Sigmoid colon (tissue), 6 donors: ENCODE measurements at regions not wholly inside any gene's neighbourhood (a gene's known extent, or its start where the extent isn't known, plus 50 kb on each side); places are given as distances from the start of the nearest gene placed in this dataset.
"Not testable (repeated sequence)": the region's sequence is repeated elsewhere in the genome, so short reads cannot be mapped to it uniquely, and the experiment has no call there.

Experiments used
- DNase-seq: peaks from one replicate; pipeline ENCODE4 v3.0.0-alpha.2; 2019
- H3K27ac ChIP-seq, 4 donors: fragments of 200-600 bp; sonication (generic); one replicate each; pipeline ENCODE4 v1.5.1; 2016 to 2019; ENCODE audit warnings: mild to moderate bottlenecking in 1 of 4
- H3K27me3 ChIP-seq, 3 donors: fragments of 200-600 bp; sonication (generic); one replicate each; pipeline ENCODE4 v1.5.1; 2019; ENCODE audit warnings: mild to moderate bottlenecking in 1 of 3
- H3K36me3 ChIP-seq, 4 donors: fragments of 200-600 bp; sonication (generic); one replicate each; pipeline ENCODE4 v1.5.1; 2016 to 2019
- H3K4me1 ChIP-seq, 4 donors: fragments of 200-600 bp; sonication (generic); one replicate each; pipeline ENCODE4 v1.5.1; 2017 to 2019
- H3K4me3 ChIP-seq, 4 donors: fragments of 200-600 bp; sonication (generic); one replicate each; pipeline ENCODE4 v1.5.1; 2017 to 2019; ENCODE audit warnings: mild to moderate bottlenecking in 2 of 4, moderate library complexity in 1 of 4
- H3K9me3 ChIP-seq, 4 donors: fragments of 200-600 bp in 3 of 4; sonication (generic) in 3 of 4; one replicate each; pipeline versions ENCODE4 v1.5.1 to v1.6.1; 2013 to 2019
- EP300 ChIP-seq, 4 donors: sonication (generic); formaldehyde crosslinking; IDR thresholded peaks; one replicate each; pipeline ENCODE4 v1.6.1; 2017; ENCODE audit warnings: antibody characterized with exemption in 4 of 4
- POLR2A ChIP-seq, 2 donors: fragments of 450-650 bp; IDR thresholded peaks; one replicate each; pipeline ENCODE4 v1.6.1; 2016; ENCODE audit warnings: antibody characterized with exemption in 2 of 2, mild to moderate bottlenecking in 2 of 2, moderate library complexity in 2 of 2
- POLR2AphosphoS5 ChIP-seq, 4 donors: sonication (generic); formaldehyde crosslinking; IDR thresholded peaks; one replicate each; pipeline ENCODE4 v1.6.1; 2017; ENCODE audit warnings: antibody characterized with exemption in 4 of 4
- WGBS, 2 donors: extraction: QIAGEN DNeasy Blood & Tissue Kit; methylation state at CpG; one replicate each; pipeline ENCODE4 v1.1.7; 2013; 5-methylcytosine and 5-hydroxymethylcytosine counted together
- intact Hi-C: fragments of 100-400 bp; cut with DNase I; formaldehyde crosslinking; loops from one replicate; pipeline ENCODE4 v1.15.1; 2023
- TF ChIP-seq, protein P1 (sequence below), 4 experiments: fragments of 450-650 bp in 3 of 4; fragments of 200-600 bp in 1 of 4; IDR thresholded peaks; one replicate each; pipeline ENCODE4 v1.5.1; 2016 to 2019; ENCODE audit warnings: antibody characterized with exemption in 4 of 4, mild to moderate bottlenecking in 3 of 4, moderate library complexity in 2 of 4
- donor health status: healthy with polysubstance abuse.
- donor health status: healthy.

DNA sequence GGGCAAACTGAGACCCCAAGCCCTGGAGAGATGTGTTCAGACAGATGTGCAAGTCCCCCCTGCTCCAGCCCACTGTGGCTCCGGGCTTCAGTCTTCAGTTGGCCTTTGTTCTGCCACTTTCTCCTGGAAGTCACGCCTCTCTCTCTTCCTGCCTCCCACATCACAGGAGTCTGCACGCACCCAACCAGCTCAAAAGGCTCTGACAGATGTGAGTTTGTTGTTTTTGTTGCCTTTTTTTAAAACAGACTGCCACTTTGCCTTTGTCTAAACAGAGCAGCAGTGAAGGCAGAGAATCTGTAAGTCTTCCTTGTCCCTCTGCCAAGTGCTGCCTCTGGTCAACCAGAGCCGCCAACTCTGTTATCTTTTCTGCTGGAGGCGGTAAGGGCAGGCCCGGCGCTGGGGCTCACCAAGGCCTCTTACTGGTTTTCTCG lies 149.7 kb downstream of the TFAP2C start:
- no peaks in the 10 kb centered on the region for H3K36me3 ChIP-seq
- H3K27me3 ChIP-seq: no peaks in the 10 kb centered on the region
- 9 to 22% methylated on average over 8 of the region's 8 CpGs for WGBS, 2 donors
- peaks cover 0 to 34% (median 25%) of the 10 kb centered on the region in 4 donors for H3K4me1 ChIP-seq
- peak overlapping the region in 3 of 4 donors; percentile 66 to 76 (median 75) for H3K27ac ChIP-seq
- TF ChIP-seq, protein P1, sequence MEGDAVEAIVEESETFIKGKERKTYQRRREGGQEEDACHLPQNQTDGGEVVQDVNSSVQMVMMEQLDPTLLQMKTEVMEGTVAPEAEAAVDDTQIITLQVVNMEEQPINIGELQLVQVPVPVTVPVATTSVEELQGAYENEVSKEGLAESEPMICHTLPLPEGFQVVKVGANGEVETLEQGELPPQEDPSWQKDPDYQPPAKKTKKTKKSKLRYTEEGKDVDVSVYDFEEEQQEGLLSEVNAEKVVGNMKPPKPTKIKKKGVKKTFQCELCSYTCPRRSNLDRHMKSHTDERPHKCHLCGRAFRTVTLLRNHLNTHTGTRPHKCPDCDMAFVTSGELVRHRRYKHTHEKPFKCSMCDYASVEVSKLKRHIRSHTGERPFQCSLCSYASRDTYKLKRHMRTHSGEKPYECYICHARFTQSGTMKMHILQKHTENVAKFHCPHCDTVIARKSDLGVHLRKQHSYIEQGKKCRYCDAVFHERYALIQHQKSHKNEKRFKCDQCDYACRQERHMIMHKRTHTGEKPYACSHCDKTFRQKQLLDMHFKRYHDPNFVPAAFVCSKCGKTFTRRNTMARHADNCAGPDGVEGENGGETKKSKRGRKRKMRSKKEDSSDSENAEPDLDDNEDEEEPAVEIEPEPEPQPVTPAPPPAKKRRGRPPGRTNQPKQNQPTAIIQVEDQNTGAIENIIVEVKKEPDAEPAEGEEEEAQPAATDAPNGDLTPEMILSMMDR (IDR thresholded peaks at IDR 0.05): no peak
- TF ChIP-seq EP300 (IDR thresholded peaks at IDR 0.05): no peak
- TF ChIP-seq POLR2A (IDR thresholded peaks at IDR 0.05): no peak
- no peak for TF ChIP-seq POLR2AphosphoS5 (IDR thresholded peaks at IDR 0.05)
- DNase-seq: no peak
- no peaks in the 10 kb centered on the region for H3K9me3 ChIP-seq
- H3K4me3 ChIP-seq: no peak overlapping the region
- intact Hi-C loops: no loop called here

DNA sequence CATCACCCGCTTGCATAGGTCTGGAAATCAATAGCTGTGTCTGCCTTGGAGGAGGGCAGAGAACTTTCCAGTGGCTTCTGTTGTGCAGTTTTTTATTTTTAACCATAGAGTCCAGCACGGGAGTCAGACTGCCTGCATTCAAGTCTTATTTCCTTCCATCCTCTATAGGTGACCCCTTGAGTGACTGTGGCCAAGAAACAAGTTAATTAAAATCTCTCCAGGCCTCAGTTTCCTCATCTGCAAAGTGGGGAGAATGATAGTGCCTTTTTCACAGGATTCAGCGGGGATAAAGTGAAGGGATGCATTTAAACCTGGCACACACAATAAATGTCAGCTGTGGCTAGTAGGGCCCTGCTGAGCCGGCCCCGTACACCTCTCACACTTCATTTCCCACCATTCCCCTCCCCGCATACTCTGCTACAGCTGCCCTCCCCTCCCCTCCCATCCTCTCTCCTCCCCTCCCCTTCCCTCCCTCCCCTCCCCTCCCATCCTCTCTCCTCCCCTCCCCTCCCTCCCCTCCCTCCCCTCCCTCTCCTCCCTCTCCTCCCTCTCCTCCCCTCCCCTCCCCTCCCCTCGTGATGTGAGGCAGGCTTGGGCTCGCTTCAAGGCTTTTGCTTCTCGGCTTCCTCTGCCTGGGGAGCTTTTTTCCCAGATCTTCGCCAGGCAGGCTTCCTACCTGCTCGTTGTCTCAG lies 150.5 kb downstream of the TFAP2C start:
- no peaks in the 10 kb centered on the region for H3K36me3 ChIP-seq
- H3K27ac ChIP-seq: peak overlapping the region in 3 of 4 donors; percentile 66 to 76 (median 75)
- no peak for DNase-seq
- TF ChIP-seq POLR2AphosphoS5 (IDR thresholded peaks at IDR 0.05) (no peak), POLR2A (IDR thresholded peaks at IDR 0.05) (no peak)
- 73 to 81% methylated on average over 10 of the region's 11 CpGs for WGBS, 2 donors
- no peaks in the 10 kb centered on the region for H3K27me3 ChIP-seq
- no peaks in the 10 kb centered on the region for H3K9me3 ChIP-seq
- intact Hi-C loops: loop anchor here (2.0 kb wide), 1 partner anchor 145 kb away; no protein-coding TSS in a partner anchor
- peaks cover 0 to 34% (median 25%) of the 10 kb centered on the region in 4 donors for H3K4me1 ChIP-seq
- H3K4me3 ChIP-seq: no peak overlapping the region

DNA sequence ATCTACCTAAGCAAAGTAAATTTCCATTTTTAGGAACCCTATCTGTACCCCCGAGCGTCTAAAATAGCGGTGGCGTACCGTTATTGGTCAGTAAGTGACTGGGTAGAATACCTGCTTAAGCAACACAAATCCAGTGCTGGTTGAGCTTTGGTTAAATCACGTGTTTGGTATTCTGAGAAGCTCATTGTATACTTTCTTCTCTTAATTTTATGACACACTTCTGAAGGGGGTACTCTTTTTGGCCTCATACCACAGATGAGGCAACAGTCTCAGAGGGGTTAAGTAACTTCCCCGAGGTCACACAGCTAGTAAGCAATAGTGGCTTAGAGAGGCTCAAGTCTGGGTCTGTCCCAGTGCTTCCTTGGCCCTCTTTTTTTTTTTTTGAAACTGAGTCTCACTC lies 151.2 kb downstream of the TFAP2C start:
- TF ChIP-seq, protein P1 (IDR thresholded peaks at IDR 0.05): no peak
- TF ChIP-seq EP300 (IDR thresholded peaks at IDR 0.05) (no peak), POLR2A (IDR thresholded peaks at IDR 0.05) (no peak), POLR2AphosphoS5 (IDR thresholded peaks at IDR 0.05) (no peak)
- H3K9me3 ChIP-seq: no peaks in the 10 kb centered on the region
- H3K36me3 ChIP-seq: no peaks in the 10 kb centered on the region
- H3K27ac ChIP-seq: peak overlapping the region in 3 of 4 donors; percentile 62 to 76 (median 68)
- no peak overlapping the region for H3K4me3 ChIP-seq
- intact Hi-C loops: loop anchor here (2.0 kb wide), 1 partner anchor 145 kb away; no protein-coding TSS in a partner anchor
- peaks cover 0 to 34% (median 25%) of the 10 kb centered on the region in 4 donors for H3K4me1 ChIP-seq
- H3K27me3 ChIP-seq: no peaks in the 10 kb centered on the region
- DNase-seq: no peak
- WGBS, 2 donors: 59 to 74% methylated on average over 7 of the region's 7 CpGs

DNA sequence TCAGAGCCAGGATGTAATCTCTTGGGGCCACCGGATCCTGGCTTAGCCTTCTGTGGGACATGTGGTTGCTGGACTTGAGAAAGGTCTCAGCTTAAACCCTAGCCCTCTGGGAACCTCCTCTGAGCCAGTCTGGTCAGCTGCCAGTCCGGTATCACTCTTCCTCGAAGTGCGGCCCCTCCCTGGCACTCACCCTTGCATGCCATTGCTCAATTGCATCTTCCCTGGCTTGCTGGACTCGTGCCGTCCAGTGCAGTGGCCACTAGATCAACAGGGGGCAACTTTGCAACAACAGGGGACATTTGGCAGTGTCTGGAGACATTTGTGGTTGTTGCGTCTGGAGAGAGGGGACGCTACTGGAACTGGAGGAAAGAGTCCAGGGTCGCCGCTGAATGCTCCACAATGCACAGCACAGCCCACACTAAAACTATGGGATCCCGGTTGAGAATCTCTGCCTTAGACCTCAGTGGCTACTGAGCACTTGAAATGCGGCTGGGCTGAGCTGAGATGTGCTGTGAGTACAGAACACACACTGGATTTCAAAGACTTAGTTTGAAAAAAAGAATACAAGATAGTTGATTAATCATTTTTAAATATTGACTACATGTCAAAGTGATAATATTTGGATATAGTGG lies 152.1 kb downstream of the TFAP2C start:
- Histone ChIP-seq H3K4me3 (no peak overlapping the region), H3K9me3 (no peaks in the 10 kb centered on the region), H3K27me3 (no peaks in the 10 kb centered on the region), H3K36me3 (no peaks in the 10 kb centered on the region), H3K4me1 (peaks cover 0 to 39% (median 28%) of the 10 kb centered on the region in 4 donors), H3K27ac (peak overlapping the region; percentile 38 to 76 (median 65))
- TF ChIP-seq, protein P1 (IDR thresholded peaks at IDR 0.05): no peak
- no peak for TF ChIP-seq POLR2A (IDR thresholded peaks at IDR 0.05)
- no peak for TF ChIP-seq EP300 (IDR thresholded peaks at IDR 0.05)
- no peak for TF ChIP-seq POLR2AphosphoS5 (IDR thresholded peaks at IDR 0.05)
- 54 to 65% methylated on average over 12 of the region's 12 CpGs for WGBS, 2 donors
- intact Hi-C loops: loop anchor here (2.0 kb wide), 1 partner anchor 146 kb away; no protein-coding TSS in a partner anchor
- DNase-seq: no peak

DNA sequence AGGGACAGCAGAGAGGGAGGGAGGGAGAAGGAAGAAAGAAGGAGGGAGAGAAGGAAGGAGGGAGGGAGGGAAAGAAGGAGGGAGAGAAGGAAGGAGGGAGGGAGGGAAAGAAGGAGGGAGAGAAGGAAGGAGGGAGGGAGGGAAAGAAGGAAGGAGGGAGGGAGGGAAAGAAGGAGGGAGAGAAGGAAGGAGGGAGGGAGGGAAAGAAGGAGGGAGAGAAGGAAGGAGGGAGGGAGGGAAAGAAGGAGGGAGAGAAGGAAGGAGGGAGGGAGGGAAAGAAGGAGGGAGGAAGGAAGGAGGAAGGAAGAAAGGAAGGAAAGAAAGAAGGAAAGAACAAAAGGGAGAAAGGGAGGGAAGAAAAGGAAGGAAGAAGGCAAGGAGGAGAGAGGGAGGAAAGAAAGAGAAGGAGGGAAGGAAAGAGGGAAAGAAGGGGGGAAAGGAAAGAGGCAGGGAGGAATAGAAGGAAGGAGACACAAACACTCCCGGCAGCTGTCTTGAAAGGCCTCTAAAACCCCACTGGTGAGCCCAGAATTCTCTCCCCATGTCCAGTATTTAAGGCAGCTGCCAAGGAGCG lies 153.0 kb downstream of the TFAP2C start:
- peaks cover 0 to 47% (median 36%) of the 10 kb centered on the region in 4 donors for H3K4me1 ChIP-seq
- DNase-seq, H3K36me3 ChIP-seq, H3K4me3 ChIP-seq, H3K27me3 ChIP-seq, H3K9me3 ChIP-seq: not testable (repeated sequence)
- intact Hi-C loops: loop anchor here (2.0 kb wide), 1 partner anchor 147 kb away; no protein-coding TSS in a partner anchor
- 63 to 73% methylated on average over 2 of the region's 2 CpGs for WGBS, 2 donors
- H3K27ac ChIP-seq: peak overlapping the region; percentile 62 to 92 (median 80)
